ENCODE measurements at regions not wholly inside any gene's neighbourhood (a gene's known extent, or its start where the extent isn't known, plus 50 kb on each side); places are given as distances from the start of the nearest gene placed in this dataset.

DNA sequence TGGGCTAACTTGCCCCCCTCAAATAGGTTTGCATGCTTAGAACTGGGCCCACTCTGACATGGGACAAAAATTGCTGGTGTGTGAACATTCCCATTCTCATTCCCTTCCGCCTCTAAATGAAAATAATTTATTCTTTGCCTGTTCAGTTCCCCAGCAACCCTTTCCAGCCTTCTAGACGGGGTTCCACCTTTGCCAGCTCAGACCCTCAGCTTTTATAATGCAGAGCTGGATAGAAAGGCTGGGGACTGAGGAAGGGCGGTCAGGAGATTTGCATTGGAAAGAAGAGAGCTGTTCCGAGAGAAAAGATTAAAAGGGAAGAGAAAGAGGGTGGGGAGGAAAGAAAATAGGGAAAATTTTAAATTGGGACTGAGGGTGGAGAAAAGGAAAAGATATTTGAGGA, 151.1 kb upstream of the WSCD1 start:
- Mint-ChIP-seq H3K27me3 (ENCODE audit: low read depth) (no peaks in the 10 kb centered on the region; the same call in 1 of the 2 replicates), H3K36me3 (no peaks in the 10 kb centered on the region), H3K27ac (peak overlapping the region; percentile 94), H3K4me1 (peaks cover 44% of the 10 kb centered on the region), H3K4me3 (no peak overlapping the region), H3K9me3 (peaks cover 8% of the 10 kb centered on the region)
- ATAC-seq: peak; percentile 94
- ChIA-PET CTCF (interaction anchor here (1.0 to 1.7 kb wide), 6 partner anchors 9 to 361 kb away, joined by 3 to 17 read pairs (median 6); no protein-coding TSS in a partner anchor), POLR2A (no interaction called here)
- peak; percentile 29 for DNase-seq (ENCODE audit: low spot score)
- TF ChIP-seq SP1 (CRISPR knock-in tag; conservative IDR thresholded peaks at IDR 0.05): 0 out of 2 replicates have a peak, but pooled peaks have one; percentile 18
- TF ChIP-seq, protein P1, sequence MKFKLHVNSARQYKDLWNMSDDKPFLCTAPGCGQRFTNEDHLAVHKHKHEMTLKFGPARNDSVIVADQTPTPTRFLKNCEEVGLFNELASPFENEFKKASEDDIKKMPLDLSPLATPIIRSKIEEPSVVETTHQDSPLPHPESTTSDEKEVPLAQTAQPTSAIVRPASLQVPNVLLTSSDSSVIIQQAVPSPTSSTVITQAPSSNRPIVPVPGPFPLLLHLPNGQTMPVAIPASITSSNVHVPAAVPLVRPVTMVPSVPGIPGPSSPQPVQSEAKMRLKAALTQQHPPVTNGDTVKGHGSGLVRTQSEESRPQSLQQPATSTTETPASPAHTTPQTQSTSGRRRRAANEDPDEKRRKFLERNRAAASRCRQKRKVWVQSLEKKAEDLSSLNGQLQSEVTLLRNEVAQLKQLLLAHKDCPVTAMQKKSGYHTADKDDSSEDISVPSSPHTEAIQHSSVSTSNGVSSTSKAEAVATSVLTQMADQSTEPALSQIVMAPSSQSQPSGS (CRISPR knock-in tag; IDR thresholded peaks at IDR 0.05; ENCODE audit: borderline replicate concordance, low read depth): no peak
- TF ChIP-seq, protein P2, sequence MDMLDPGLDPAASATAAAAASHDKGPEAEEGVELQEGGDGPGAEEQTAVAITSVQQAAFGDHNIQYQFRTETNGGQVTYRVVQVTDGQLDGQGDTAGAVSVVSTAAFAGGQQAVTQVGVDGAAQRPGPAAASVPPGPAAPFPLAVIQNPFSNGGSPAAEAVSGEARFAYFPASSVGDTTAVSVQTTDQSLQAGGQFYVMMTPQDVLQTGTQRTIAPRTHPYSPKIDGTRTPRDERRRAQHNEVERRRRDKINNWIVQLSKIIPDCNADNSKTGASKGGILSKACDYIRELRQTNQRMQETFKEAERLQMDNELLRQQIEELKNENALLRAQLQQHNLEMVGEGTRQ (CRISPR knock-in tag; IDR thresholded peaks at IDR 0.05): no peak
- TF ChIP-seq ETV6 (CRISPR knock-in tag; IDR thresholded peaks at IDR 0.05): 0 out of 2 replicates have a peak, but pooled peaks have one; percentile 43

DNA sequence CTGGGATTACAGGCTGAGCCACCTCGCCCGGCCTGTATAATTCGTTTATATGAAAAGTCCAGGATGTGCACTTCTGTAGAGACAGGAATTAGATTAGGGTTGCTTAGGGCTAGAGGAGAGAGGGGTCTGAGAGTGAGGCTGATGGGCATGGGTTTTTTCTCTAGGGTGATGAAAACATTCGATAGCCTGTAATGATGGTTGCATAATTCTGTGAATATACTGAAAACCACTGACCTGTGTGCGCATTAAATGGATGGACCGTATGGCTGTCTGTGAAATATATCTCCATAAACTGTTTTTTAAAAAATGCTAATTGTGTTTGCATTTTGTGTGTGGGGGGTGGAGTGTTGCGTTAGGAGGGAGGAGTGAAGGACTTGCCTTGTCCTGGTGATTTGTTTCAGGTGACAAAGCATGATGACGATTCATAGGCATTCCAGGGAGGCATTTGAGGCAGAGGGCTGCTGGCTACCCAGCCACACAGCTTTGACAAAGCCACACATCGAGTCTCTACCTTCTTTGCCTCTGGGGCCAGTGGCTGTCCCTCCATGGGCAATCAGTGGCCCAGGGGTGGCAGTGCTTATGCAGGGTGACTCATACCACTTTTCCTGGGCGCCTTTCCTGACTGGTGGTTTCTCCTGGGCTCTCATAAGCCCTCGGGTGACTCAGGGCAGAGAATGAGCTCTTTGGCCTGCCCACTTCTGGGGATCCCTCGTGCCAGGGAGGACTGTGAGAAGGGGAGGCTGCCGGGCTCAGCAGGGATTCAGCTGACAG, 148.5 kb upstream of the WSCD1 start:
- Mint-ChIP-seq H3K27me3 (ENCODE audit: low read depth) (no peaks in the 10 kb centered on the region; the same call in 1 of the 2 replicates), H3K9me3 (peaks cover 11% of the 10 kb centered on the region), H3K36me3 (no peaks in the 10 kb centered on the region), H3K27ac (no peak overlapping the region), H3K4me3 (no peak overlapping the region), H3K4me1 (peaks cover 44% of the 10 kb centered on the region)
- DNase-seq (ENCODE audit: low spot score) (no peak), ATAC-seq (no peak)
- TF ChIP-seq FOXJ3 (CRISPR knock-in tag; IDR thresholded peaks at IDR 0.05; ENCODE audit: borderline replicate concordance) (no peak), NFYB (CRISPR knock-in tag; conservative IDR thresholded peaks at IDR 0.05; ENCODE audit: low read depth) (no peak), TCF7 (CRISPR knock-in tag; IDR thresholded peaks at IDR 0.05; ENCODE audit: low read depth) (no peak), ZNF138 (CRISPR knock-in tag; conservative IDR thresholded peaks at IDR 0.05) (no peak), FOXP1 (CRISPR knock-in tag; IDR thresholded peaks at IDR 0.05; ENCODE audit: borderline replicate concordance) (no peak), ATF1 (CRISPR knock-in tag; IDR thresholded peaks at IDR 0.05) (no peak), TEAD1 (CRISPR knock-in tag; IDR thresholded peaks at IDR 0.05) (no peak), NR1H2 (CRISPR knock-in tag; IDR thresholded peaks at IDR 0.05) (no peak), NR3C1 (CRISPR knock-in tag; conservative IDR thresholded peaks at IDR 0.05; ENCODE audit: low read depth) (no peak)
- TF ChIP-seq, protein P3, sequence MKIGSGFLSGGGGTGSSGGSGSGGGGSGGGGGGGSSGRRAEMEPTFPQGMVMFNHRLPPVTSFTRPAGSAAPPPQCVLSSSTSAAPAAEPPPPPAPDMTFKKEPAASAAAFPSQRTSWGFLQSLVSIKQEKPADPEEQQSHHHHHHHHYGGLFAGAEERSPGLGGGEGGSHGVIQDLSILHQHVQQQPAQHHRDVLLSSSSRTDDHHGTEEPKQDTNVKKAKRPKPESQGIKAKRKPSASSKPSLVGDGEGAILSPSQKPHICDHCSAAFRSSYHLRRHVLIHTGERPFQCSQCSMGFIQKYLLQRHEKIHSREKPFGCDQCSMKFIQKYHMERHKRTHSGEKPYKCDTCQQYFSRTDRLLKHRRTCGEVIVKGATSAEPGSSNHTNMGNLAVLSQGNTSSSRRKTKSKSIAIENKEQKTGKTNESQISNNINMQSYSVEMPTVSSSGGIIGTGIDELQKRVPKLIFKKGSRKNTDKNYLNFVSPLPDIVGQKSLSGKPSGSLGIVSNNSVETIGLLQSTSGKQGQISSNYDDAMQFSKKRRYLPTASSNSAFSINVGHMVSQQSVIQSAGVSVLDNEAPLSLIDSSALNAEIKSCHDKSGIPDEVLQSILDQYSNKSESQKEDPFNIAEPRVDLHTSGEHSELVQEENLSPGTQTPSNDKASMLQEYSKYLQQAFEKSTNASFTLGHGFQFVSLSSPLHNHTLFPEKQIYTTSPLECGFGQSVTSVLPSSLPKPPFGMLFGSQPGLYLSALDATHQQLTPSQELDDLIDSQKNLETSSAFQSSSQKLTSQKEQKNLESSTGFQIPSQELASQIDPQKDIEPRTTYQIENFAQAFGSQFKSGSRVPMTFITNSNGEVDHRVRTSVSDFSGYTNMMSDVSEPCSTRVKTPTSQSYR (CRISPR knock-in tag; IDR thresholded peaks at IDR 0.05): no peak
- TF ChIP-seq, protein P4, sequence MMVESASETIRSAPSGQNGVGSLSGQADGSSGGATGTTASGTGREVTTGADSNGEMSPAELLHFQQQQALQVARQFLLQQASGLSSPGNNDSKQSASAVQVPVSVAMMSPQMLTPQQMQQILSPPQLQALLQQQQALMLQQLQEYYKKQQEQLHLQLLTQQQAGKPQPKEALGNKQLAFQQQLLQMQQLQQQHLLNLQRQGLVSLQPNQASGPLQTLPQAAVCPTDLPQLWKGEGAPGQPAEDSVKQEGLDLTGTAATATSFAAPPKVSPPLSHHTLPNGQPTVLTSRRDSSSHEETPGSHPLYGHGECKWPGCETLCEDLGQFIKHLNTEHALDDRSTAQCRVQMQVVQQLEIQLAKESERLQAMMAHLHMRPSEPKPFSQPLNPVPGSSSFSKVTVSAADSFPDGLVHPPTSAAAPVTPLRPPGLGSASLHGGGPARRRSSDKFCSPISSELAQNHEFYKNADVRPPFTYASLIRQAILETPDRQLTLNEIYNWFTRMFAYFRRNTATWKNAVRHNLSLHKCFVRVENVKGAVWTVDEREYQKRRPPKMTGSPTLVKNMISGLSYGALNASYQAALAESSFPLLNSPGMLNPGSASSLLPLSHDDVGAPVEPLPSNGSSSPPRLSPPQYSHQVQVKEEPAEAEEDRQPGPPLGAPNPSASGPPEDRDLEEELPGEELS (CRISPR knock-in tag; IDR thresholded peaks at IDR 0.05): no peak
- TF ChIP-seq, protein P5, sequence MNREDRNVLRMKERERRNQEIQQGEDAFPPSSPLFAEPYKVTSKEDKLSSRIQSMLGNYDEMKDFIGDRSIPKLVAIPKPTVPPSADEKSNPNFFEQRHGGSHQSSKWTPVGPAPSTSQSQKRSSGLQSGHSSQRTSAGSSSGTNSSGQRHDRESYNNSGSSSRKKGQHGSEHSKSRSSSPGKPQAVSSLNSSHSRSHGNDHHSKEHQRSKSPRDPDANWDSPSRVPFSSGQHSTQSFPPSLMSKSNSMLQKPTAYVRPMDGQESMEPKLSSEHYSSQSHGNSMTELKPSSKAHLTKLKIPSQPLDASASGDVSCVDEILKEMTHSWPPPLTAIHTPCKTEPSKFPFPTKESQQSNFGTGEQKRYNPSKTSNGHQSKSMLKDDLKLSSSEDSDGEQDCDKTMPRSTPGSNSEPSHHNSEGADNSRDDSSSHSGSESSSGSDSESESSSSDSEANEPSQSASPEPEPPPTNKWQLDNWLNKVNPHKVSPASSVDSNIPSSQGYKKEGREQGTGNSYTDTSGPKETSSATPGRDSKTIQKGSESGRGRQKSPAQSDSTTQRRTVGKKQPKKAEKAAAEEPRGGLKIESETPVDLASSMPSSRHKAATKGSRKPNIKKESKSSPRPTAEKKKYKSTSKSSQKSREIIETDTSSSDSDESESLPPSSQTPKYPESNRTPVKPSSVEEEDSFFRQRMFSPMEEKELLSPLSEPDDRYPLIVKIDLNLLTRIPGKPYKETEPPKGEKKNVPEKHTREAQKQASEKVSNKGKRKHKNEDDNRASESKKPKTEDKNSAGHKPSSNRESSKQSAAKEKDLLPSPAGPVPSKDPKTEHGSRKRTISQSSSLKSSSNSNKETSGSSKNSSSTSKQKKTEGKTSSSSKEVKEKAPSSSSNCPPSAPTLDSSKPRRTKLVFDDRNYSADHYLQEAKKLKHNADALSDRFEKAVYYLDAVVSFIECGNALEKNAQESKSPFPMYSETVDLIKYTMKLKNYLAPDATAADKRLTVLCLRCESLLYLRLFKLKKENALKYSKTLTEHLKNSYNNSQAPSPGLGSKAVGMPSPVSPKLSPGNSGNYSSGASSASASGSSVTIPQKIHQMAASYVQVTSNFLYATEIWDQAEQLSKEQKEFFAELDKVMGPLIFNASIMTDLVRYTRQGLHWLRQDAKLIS (CRISPR knock-in tag; IDR thresholded peaks at IDR 0.05; ENCODE audit: borderline replicate concordance): no peak
- TF ChIP-seq, protein P6, sequence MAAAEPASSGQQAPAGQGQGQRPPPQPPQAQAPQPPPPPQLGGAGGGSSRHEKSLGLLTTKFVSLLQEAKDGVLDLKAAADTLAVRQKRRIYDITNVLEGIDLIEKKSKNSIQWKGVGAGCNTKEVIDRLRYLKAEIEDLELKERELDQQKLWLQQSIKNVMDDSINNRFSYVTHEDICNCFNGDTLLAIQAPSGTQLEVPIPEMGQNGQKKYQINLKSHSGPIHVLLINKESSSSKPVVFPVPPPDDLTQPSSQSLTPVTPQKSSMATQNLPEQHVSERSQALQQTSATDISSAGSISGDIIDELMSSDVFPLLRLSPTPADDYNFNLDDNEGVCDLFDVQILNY (CRISPR knock-in tag; IDR thresholded peaks at IDR 0.05): no peak
- POLR2A ChIA-PET: no interaction called here
- CTCF ChIA-PET: interaction anchor here (0.5 kb wide), 1 partner anchor 52 kb away, joined by 3 read pairs; no protein-coding TSS in a partner anchor
